ENCODE measurements at regions not wholly inside any gene's neighbourhood (a gene's known extent, or its start where the extent isn't known, plus 50 kb on each side); places are given as distances from the start of the nearest gene placed in this dataset.

DNA sequence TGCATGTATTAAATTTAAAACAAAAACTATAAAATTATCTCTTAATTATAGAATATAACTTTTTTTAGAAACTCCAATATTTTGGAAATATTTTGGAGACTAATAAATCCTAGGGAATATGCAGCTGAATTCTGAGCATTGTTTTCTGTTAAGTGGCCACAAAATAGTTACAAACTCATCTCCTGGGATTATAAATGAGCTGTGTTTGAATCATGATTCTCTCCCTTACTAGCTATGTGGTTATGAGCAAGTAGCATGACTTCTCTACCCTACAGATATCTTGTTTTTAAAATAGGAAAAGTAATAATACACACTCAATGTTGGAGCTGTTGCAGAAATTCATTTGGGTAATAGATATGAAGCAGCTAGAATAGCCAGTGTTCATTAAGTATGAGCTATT is 137.9 kb upstream of the ITGA4 start:
- H3K27ac ChIP-seq: no peak overlapping the region
- H3K36me3 ChIP-seq (replicated peaks; ENCODE audit: insufficient read depth, low read depth): no peaks in the 10 kb centered on the region
- H3K79me2 ChIP-seq: no peaks in the 10 kb centered on the region
- H3K4me1 ChIP-seq (ENCODE audit: insufficient read depth): no peaks in the 10 kb centered on the region
- no peak overlapping the region for H3K4me2 ChIP-seq
- no peaks in the 10 kb centered on the region for H3K9me2 ChIP-seq (replicated peaks; ENCODE audit: insufficient read depth)
- DNase-seq (ENCODE audit: low spot score): no peak
- no peaks in the 10 kb centered on the region for H4K20me1 ChIP-seq (ENCODE audit: insufficient read depth, poor library complexity, severe bottlenecking)
- H3K4me3 ChIP-seq: no peak overlapping the region
- no peaks in the 10 kb centered on the region for H3K27me3 ChIP-seq
- no peak overlapping the region for H2AFZ ChIP-seq
- no peak for TF ChIP-seq EZH2phosphoT487 (IDR thresholded peaks at IDR 0.05; ENCODE audit: low read depth, severe bottlenecking, unreplicated experiment)
- H3K9me3 ChIP-seq (ENCODE audit: low read depth): no peaks in the 10 kb centered on the region

DNA sequence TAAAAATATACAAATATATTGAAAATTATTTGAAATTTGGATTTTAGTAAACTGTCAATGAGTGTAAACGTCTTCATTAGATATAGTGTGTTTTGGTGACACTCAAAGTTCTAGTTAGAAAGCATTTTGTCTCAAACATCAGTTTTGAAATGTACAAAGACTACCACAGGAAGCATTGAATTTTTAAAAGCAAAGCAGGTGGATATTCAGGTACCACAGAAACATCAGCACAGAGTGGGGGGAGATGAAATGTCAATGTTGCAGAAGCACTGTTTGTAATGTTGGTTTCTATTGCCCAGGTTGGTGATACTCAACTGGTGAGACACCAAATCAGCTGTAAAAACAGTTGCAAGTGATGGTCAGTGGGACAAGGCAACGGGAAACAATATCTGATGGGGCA is 136.5 kb upstream of the ITGA4 start:
- 84% methylated on average over 2 of the region's 2 CpGs for WGBS (ENCODE audit: low lambda C conversion rate, missing lambda C conversion rate)
- H3K4me2 ChIP-seq: no peak overlapping the region

DNA sequence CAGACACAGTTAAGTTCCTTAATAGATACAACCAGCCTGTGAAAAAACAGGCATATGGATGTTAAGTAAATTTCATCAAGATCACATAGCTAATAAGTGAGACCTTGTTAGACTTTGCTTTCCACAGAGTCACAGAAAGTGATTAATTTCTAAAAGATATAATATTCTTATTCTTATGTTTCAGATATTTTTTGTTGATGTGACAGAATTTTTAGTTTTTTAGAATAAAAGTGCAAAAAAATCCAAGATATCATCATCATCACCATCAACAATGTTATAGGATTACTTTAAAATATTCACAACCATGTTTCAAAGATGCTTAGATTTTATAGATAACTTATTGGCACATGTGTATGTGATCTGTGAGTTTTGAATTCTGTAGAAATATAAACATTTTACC is 132.3 kb upstream of the ITGA4 start:
- no peaks in the 10 kb centered on the region for H3K79me2 ChIP-seq
- H3K27ac ChIP-seq: no peak overlapping the region
- H2AFZ ChIP-seq: no peak overlapping the region
- H4K20me1 ChIP-seq (ENCODE audit: insufficient read depth, poor library complexity, severe bottlenecking): no peaks in the 10 kb centered on the region
- H3K4me1 ChIP-seq (ENCODE audit: insufficient read depth): no peaks in the 10 kb centered on the region
- TF ChIP-seq EZH2phosphoT487 (IDR thresholded peaks at IDR 0.05; ENCODE audit: low read depth, severe bottlenecking, unreplicated experiment) (no peak), EZH2 (IDR thresholded peaks at IDR 0.05; ENCODE audit: borderline replicate concordance) (no peak)
- TF ChIP-seq, protein P1, sequence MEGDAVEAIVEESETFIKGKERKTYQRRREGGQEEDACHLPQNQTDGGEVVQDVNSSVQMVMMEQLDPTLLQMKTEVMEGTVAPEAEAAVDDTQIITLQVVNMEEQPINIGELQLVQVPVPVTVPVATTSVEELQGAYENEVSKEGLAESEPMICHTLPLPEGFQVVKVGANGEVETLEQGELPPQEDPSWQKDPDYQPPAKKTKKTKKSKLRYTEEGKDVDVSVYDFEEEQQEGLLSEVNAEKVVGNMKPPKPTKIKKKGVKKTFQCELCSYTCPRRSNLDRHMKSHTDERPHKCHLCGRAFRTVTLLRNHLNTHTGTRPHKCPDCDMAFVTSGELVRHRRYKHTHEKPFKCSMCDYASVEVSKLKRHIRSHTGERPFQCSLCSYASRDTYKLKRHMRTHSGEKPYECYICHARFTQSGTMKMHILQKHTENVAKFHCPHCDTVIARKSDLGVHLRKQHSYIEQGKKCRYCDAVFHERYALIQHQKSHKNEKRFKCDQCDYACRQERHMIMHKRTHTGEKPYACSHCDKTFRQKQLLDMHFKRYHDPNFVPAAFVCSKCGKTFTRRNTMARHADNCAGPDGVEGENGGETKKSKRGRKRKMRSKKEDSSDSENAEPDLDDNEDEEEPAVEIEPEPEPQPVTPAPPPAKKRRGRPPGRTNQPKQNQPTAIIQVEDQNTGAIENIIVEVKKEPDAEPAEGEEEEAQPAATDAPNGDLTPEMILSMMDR (IDR thresholded peaks at IDR 0.05; ENCODE audit: poor library complexity): no peak
- H3K9me3 ChIP-seq (ENCODE audit: low read depth): no peaks in the 10 kb centered on the region
- no peaks in the 10 kb centered on the region for H3K9me2 ChIP-seq (replicated peaks; ENCODE audit: insufficient read depth)
- no peak for DNase-seq (ENCODE audit: low spot score)
- H3K36me3 ChIP-seq (replicated peaks; ENCODE audit: insufficient read depth, low read depth): no peaks in the 10 kb centered on the region
- no peaks in the 10 kb centered on the region for H3K27me3 ChIP-seq
- no peak overlapping the region for H3K4me2 ChIP-seq
- no peak overlapping the region for H3K4me3 ChIP-seq

More for the DNA sequence above, 136.5 kb upstream of the ITGA4 start:
- no peaks in the 10 kb centered on the region for H3K4me1 ChIP-seq (ENCODE audit: insufficient read depth)
- DNase-seq (ENCODE audit: low spot score): no peak
- TF ChIP-seq EZH2 (IDR thresholded peaks at IDR 0.05; ENCODE audit: borderline replicate concordance) (no peak), EZH2phosphoT487 (IDR thresholded peaks at IDR 0.05; ENCODE audit: low read depth, severe bottlenecking, unreplicated experiment) (no peak)
- TF ChIP-seq, protein P1 (IDR thresholded peaks at IDR 0.05; ENCODE audit: poor library complexity): no peak
- no peaks in the 10 kb centered on the region for H3K9me3 ChIP-seq (ENCODE audit: low read depth)
- H3K79me2 ChIP-seq: no peaks in the 10 kb centered on the region
- no peaks in the 10 kb centered on the region for H4K20me1 ChIP-seq (ENCODE audit: insufficient read depth, poor library complexity, severe bottlenecking)
- H3K27ac ChIP-seq: no peak overlapping the region
- no peaks in the 10 kb centered on the region for H3K36me3 ChIP-seq (replicated peaks; ENCODE audit: insufficient read depth, low read depth)
- no peaks in the 10 kb centered on the region for H3K27me3 ChIP-seq
- no peak overlapping the region for H2AFZ ChIP-seq
- no peak overlapping the region for H3K4me3 ChIP-seq
- no peaks in the 10 kb centered on the region for H3K9me2 ChIP-seq (replicated peaks; ENCODE audit: insufficient read depth)

DNA sequence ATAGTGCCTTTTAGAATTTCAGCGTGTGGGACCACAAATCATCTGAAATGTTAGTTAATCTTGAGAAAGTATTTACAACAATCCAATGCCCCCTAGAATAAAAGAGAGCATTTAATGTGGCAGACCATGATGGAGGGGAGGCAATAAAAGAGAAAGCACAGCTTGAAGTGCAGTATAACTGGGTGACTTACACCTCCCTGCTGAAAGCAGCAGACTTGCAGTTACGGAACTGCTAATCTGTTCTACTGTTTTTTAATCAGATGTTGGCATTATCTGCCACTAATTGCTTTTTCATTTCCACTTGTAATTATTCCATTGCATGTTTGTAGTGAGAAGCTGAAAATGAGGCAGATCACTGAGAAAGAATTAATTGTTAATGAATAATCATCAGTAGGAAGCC is 130.5 kb upstream of the ITGA4 start:
- no peak overlapping the region for H3K4me3 ChIP-seq
- H4K20me1 ChIP-seq (ENCODE audit: insufficient read depth, poor library complexity, severe bottlenecking): no peaks in the 10 kb centered on the region
- no peaks in the 10 kb centered on the region for H3K79me2 ChIP-seq
- H3K9me2 ChIP-seq (replicated peaks; ENCODE audit: insufficient read depth): no peaks in the 10 kb centered on the region
- no peak overlapping the region for H2AFZ ChIP-seq
- WGBS (ENCODE audit: low lambda C conversion rate, missing lambda C conversion rate): 86% methylated on average over 2 of the region's 2 CpGs
- no peaks in the 10 kb centered on the region for H3K36me3 ChIP-seq (replicated peaks; ENCODE audit: insufficient read depth, low read depth)
- H3K27me3 ChIP-seq: no peaks in the 10 kb centered on the region
- no peak overlapping the region for H3K27ac ChIP-seq
- no peak for TF ChIP-seq EZH2 (IDR thresholded peaks at IDR 0.05; ENCODE audit: borderline replicate concordance)
- no peak for TF ChIP-seq EZH2phosphoT487 (IDR thresholded peaks at IDR 0.05; ENCODE audit: low read depth, severe bottlenecking, unreplicated experiment)
- TF ChIP-seq, protein P1 (IDR thresholded peaks at IDR 0.05; ENCODE audit: poor library complexity): no peak
- no peak overlapping the region for H3K4me2 ChIP-seq
- no peaks in the 10 kb centered on the region for H3K9me3 ChIP-seq (ENCODE audit: low read depth)
- DNase-seq (ENCODE audit: low spot score): no peak
- no peaks in the 10 kb centered on the region for H3K4me1 ChIP-seq (ENCODE audit: insufficient read depth)

Data from hepatocyte (in vitro differentiated cells).